ENCODE measurements at regions not wholly inside any gene's neighbourhood (a gene's known extent, or its start where the extent isn't known, plus 50 kb on each side); places are given as distances from the start of the nearest gene placed in this dataset.

DNA sequence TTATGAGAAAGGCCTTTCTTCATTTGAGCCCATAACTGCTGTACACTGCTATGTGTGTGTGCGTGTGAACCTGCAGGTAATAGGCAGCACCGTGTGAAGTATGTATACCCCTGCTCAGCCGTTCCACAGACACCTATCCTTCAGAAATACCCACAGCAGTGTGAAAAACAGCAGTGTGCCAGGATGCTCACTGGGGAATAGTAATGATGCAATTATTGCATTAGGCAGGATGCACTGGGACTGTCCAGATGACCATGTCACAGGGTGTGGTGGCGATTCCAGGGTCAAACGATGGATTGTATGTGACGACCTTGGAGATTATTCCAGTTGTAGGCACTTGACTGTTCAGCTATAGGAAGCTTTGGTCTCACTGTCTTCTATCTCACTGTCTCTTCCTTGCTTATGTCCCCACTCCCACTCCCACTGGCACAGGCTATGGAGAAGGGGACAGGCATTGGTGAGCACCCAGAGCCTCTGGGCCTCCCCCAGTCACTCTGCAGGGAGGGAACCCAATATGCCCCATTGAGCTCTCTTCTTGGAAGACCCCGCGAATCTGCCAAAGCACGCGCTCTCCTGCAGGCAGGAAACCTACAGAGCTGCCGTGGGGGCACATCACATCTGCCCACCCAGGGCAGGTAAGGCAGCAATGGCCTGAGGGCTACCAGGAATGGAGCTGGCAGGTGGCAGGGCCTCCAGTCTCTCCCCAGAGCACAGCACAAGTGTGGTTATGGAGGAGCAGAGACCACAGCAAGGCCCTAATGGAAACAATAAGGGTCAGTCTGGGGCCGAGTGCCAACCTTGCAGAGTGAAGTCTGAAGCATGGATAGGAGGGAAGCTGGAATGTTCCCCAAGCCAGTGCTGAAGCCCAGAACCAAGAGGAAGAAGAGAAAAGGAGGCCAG lies 518.9 kb upstream of the RAB6C start:
- DNase-seq (ENCODE audit: low read depth) = no peak
- no peak overlapping the region for H3K4me3 ChIP-seq (ENCODE audit: low read depth, low read length)
- TF ChIP-seq, protein P1, sequence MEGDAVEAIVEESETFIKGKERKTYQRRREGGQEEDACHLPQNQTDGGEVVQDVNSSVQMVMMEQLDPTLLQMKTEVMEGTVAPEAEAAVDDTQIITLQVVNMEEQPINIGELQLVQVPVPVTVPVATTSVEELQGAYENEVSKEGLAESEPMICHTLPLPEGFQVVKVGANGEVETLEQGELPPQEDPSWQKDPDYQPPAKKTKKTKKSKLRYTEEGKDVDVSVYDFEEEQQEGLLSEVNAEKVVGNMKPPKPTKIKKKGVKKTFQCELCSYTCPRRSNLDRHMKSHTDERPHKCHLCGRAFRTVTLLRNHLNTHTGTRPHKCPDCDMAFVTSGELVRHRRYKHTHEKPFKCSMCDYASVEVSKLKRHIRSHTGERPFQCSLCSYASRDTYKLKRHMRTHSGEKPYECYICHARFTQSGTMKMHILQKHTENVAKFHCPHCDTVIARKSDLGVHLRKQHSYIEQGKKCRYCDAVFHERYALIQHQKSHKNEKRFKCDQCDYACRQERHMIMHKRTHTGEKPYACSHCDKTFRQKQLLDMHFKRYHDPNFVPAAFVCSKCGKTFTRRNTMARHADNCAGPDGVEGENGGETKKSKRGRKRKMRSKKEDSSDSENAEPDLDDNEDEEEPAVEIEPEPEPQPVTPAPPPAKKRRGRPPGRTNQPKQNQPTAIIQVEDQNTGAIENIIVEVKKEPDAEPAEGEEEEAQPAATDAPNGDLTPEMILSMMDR (IDR thresholded peaks at IDR 0.05; ENCODE audit: insufficient read depth, low read depth, low read length) = no peak

DNA sequence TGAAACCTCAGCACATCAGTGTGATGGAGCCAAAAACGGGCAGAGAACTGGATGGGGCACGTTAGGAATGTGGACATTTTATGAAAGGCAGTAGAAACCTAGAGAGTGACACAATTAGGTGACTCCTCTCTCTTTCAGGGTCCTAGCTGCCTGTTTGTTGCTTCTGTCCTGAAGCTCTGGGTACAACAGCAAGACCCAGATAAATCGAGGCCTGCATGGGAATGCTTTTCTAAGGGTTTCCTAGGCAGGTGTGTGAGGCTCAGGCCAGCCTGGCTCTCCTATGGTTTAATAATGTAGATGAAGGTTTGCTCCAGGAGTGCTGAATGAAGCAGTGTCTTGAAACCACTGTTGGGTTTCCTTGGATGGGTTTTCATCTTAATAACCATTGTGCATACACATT lies 517.1 kb upstream of the RAB6C start:
- H3K4me3 ChIP-seq (ENCODE audit: low read depth, low read length) = no peak overlapping the region
- no peak for DNase-seq (ENCODE audit: low read depth)
- TF ChIP-seq, protein P1 (IDR thresholded peaks at IDR 0.05; ENCODE audit: insufficient read depth, low read depth, low read length) = no peak

DNA sequence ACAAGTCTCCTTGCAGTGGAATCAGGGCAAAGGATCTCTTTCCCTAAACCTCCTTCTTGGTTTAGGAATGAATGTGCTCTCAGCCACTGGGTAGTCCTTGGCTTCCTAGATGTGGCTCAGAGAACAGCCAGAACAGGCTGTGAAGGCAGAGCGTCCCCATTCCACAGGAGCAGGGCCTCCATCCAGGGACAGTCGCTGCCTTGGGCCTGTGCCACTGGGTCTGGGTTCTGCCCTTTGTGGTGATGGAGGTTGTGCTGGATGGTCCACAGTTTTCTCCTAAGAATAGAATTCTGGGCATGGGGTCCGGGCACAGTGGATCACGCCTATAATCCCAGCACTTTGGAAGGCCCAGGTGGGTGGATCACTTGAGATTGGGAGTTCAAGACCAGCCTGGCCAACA lies 516.5 kb upstream of the RAB6C start:
- no peak for DNase-seq (ENCODE audit: low read depth)
- H3K4me3 ChIP-seq (ENCODE audit: low read depth, low read length) = no peak overlapping the region
- TF ChIP-seq, protein P1 (IDR thresholded peaks at IDR 0.05; ENCODE audit: insufficient read depth, low read depth, low read length) = no peak

DNA sequence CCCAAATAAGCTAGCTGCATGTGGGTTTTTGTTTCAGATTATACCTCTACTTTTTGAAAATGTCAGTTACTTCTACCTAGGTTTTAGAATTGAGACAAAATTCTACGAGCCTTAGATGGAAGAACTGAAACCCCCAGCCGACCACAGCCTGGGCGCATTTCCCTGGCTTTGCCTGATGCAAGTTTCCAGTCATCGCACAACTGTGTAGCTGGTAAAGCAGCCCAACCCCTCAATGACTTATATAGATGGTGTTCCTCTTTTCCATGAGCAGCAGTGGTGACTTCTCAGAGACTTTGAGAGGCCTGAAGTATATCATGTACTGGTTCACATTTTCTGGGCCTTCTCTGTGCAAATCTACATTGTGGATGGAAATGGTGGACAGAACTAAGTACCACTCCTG lies 515.4 kb upstream of the RAB6C start:
- H3K4me3 ChIP-seq (ENCODE audit: low read depth, low read length) = no peak overlapping the region
- TF ChIP-seq, protein P1 (IDR thresholded peaks at IDR 0.05; ENCODE audit: insufficient read depth, low read depth, low read length) = no peak

DNA sequence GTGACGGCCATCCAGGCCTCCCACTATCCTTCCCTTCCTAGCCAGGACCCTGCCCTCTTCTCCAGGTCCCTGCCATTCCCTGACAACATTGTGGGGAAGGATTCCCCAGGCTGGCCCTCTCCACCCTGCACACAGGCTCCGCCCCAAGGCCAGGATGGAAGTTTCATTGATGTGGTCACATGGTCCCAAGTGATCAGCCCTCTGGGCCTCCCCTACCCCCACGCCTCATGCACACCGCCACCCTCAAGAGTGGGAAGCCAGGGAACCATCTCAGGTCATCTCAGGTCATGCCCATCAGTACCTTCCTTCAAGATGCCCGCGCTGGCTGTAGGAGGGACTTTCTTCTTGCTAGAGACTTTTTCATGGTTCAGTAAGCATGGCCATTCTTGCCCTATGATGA lies 514.8 kb upstream of the RAB6C start:
- no peak overlapping the region for H3K4me3 ChIP-seq (ENCODE audit: low read depth, low read length)
- DNase-seq (ENCODE audit: low read depth) = no peak
- TF ChIP-seq, protein P1 (IDR thresholded peaks at IDR 0.05; ENCODE audit: insufficient read depth, low read depth, low read length) = no peak

More for the DNA sequence above, 515.4 kb upstream of the RAB6C start:
- DNase-seq (ENCODE audit: low read depth) = no peak

DNA sequence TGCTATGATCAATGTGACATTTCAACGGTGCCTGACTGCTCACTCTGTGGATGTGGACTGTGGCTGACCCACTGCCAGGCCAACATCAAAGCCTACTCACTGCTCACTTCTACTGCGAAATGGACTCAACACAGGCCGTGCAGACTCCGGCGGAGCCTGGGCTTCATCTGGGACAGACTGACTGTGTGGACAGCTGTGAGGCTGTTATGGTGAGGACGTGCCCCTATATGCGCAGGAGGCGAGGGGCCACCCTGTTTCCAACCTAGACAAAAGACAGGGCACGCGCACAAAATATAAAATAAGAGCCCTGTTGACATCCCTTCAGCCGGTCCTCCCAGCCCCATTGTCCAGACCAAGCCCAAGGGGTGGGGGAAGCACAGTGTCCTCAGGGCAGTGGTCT lies 514.4 kb upstream of the RAB6C start:
- no peak overlapping the region for H3K4me3 ChIP-seq (ENCODE audit: low read depth, low read length)
- DNase-seq (ENCODE audit: low read depth) = no peak
- TF ChIP-seq, protein P1 (IDR thresholded peaks at IDR 0.05; ENCODE audit: insufficient read depth, low read depth, low read length) = no peak

All from fibroblast of villous mesenchyme (primary cell).